Stimulated activated CD4-positive, alpha-beta T cell treated with anti-CD3 and anti-CD28 coated beads, Interleukin-1b, Interleukin-23, amount 100 ng/mL, for 24 hours (primary cell): ENCODE measurements at regions not wholly inside any gene's neighbourhood (a gene's known extent, or its start where the extent isn't known, plus 50 kb on each side); places are given as distances from the start of the nearest gene placed in this dataset.

Source experiments
- DNase-seq, 4 experiments: peaks; one replicate each; pipeline ENCODE4 v3.0.0-alpha.2; 2020; ENCODE audit warnings: low read depth in 4 of 4, low spot score in 1 of 4

DNA sequence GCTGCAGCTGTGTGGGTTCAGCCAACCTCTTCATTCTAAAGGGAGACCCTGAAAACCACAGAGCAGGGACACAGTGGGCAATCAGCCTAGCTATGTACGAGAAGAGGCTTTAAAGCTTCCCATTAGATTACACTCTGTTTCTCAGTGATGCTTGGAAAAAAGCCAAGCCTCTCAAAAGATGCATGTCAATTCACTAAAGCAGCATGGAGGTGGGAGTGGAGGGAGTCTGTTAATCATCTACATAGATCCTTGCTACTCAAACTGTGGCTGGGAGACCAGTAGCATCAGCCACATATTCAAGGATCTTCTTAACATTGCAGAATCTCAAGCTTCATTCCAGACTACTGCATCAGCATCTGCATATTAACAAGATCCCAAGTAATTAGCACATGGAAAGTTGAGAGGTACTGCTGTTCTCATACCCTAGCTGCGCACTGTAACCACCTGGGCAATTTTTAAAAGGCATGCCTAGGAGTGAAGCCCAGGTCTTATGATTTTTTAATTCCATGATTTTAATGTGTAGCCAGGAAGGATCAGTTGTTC, 305.9 kb downstream of the PMP22 start:
- DNase-seq, result no peak

DNA sequence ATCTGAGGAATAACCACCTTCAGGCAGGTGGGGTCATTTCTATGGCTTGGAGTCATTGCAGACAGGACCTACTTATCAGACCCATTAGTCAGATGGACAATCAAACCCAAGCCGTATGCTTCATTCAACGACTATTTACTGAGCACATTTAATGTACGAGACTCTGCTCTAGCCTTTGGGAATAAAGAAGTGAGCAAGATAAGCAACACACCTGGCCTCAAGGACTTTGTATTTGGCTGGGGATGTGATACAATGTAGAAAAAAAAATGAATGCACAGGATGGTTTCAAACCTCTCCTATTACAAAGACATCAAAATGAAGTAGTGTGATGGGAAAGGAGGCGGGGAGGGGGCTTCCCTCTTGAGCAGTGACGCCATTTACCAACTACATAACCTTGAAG, 311.7 kb downstream of the PMP22 start:
- DNase-seq, result no peak

DNA sequence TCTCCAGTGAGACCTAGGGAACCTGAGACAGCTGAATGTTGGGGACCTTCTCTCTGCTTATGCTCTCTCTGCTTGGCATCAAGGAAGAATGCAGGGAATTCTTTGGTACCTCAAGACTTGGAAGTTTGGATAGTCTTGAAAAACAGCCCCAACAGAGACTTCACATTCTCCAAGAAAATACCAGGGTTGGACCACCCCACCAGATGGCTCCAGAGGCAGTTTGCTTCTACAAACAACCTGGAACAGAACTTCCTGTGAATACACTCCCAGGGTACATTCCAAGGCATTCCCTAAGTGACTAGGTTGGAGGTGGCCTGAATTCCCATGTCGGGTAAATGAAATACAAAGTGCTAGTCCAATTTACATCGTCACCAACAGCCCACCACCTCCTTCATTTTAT, 314.4 kb downstream of the PMP22 start:
- DNase-seq, result no peak

DNA sequence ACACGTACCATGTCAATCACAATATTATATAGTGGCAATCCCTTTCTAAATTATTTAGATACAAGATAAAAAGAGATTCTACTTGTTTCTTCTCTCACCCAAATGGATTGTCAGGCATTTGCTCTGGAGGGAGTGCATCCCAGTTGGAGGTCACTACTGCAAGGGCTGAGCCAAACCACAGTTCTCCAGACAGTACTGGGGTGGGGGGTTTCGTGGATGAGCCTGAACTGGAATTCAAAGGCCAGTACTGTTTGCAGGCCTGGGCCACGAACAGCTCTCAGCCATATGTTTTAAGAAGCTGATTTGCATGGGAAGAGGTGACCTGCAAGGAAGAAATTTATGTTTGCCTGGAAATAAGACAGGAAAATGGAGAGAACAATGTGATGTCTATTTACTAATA, 314.9 kb downstream of the PMP22 start:
- no peak for DNase-seq

DNA sequence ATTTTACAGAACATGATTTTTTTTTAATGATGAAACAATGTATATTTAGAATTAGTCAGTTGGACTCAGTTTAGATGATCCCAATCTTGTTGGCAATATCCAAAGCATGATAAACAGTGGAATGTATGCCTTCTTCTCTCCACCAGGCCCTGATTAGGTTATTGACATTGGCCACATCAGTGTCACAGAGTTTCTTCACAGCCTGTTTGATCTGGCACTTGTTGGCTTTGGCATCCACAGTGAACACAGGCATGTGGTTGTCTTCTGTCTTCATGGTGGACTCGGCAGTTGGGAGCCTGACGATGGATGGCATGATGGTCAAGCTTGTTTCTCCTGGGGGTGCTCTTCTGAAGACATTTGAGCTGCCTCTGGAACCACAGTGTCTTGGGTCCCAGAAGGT, 317.5 kb downstream of the PMP22 start:
- no peak for DNase-seq

DNA sequence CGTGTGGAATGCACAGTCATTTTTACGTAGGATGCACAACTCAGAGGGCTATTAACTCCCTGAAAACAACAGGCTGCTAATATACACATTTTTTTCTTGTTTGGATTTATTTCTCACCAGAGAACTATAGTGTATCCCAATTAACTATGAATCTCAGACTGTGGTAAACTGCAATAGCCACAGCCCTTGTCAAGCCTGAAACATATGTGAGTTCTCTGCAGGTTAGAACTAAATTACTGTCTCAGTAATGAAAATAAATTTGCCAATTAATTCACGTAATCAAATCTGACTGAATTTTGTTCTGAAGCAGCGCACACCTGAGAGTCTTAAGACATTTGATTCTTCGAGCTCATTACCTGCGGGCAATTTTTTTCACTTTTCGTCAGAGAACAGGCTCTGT, 318.6 kb downstream of the PMP22 start:
- no peak for DNase-seq

DNA sequence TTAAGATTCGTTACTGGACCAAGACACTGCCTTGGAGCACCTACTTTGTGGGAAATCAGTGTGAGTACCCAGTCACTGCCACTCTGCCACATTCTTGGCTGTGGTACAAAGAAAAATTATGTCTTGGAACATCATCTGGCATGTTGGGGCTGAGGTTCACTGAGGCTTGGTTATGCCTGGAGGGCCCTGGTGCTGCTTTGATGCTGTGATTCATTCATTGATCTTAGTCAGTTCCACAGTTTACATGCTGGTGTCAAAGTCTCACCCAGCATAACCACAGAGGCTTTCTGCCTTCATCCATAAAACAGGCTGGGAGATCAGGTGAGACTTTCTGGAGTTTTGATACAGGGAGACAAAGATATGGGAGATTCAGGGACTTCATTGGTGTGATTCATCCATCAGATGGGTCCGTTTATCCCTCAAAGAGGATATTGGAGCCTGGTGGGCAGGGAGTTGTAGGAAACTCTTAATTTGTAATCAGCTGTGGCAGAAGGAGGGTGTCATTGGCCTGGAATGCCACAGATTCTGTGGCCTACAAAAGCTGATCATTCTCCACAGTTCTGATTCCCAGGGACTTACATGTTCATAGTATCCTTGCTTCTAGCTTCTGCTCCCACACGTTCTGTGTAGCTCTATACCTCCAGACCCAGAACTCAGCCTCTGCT, 322.5 kb downstream of the PMP22 start:
- no peak for DNase-seq

DNA sequence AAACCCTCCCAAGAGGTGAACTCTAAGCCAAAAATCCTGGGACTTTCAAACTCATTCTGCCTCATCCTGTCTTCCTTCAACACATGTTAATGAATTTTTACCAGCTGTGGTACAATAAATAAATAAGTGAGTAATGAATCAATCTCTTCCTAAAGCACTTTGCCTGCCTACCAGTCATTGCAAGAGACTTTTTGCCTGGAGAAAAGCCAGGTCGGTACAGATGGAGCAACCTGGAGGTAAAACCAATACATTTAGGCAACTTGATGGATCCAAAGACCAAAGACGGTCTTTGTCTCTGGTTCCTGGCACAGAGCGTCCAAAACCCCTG, 324.2 kb downstream of the PMP22 start:
- DNase-seq, result no peak

DNA sequence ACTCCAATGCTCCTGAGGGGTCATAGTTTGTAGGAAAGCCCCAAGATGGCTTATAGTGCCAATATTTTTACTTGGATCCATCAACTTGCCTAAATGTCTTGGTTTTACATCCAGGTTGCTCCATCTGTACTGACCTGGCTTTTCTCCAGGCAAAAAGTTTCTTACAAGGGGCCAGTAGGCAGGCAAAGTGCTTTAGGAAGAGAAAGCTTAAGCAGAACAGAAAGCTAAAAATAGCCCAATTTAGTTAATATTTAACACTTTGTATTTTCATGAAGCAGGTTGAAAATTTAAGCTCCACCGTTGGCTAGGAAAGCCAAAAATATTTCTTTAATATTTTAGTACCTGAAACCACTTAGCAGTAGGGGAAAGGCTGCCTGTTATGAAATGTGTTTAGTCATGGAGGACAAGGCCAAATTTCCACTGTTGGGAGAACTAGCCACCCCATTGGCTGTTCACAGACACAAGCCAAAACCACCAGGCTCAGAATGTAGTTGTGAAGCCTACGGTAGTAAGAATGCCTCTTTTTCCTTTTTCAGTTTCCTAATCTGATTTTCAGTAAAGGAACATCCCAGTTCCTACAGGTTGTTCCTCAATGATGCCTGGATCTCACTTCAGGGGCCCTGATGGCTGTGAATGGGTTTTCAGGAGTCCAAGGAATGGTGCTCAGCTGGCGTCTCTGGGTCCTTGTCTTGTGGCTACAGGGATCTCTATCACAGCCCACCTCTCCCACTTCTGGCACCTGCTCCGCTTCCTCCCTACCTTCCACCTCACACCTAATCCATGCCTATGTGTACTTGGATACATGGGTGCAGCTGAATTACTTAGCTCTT, 324.8 kb downstream of the PMP22 start:
- no peak for DNase-seq

DNA sequence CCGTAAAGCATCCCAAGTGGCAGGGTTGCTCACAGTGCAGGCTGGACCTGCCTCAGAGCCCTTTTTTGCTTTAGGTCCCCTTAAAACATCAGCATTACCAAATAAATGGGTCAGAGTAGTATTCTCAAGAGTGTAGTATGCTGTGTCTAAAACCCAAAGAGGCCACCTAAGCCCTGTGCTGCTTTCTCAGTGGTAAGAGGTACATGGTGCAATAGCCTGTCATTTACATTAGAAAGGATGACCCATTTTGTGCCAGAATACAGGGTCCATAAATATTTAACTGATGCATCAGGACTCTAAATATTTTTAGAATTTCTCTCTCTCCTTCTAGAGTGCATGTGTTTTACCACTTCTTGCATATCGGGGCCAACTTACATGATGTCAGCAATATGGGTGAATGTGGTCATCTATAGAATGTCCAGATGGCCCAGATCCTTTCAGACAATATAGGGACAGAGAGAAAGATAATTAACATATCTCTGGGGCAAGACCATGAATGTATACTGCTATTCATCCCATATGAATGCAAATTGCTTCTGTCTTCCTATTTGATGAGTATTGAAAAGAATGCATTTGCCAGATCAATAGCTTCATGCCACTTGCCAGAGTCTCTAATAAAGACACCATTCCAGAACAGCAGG, 329.2 kb downstream of the PMP22 start:
- no peak for DNase-seq

DNA sequence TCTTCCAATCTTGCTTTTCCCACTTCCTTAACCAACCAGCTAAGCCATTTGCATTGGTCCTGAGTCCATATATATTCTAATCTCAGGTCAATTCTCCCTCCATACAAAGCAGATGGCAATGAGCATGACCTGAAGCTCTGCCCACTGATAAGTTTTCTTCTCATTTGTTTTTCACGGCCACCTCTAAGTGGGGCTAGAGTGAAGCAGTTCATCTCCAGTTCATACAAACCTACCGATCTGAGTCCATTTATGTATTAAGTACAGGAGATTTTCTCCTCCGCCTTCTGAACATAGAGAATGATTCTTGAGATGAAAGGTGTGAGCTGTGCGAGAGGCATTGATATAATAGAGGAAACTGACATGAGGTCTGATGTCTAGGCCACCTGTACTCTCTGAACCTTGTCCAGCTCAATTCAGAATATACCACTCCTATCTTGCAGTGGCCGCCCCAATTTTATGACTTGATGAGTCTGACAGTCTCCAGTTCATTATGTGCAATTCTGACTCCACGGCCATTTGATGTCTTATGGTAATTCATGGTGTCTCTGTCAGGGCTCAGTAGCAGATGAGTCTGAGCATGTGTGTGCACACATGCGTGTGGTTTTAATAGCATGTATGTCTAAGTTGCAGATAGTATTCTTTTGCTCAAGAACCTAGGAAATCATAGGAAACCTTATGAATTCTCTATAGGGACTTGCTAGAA, 329.8 kb downstream of the PMP22 start:
- no peak for DNase-seq

DNA sequence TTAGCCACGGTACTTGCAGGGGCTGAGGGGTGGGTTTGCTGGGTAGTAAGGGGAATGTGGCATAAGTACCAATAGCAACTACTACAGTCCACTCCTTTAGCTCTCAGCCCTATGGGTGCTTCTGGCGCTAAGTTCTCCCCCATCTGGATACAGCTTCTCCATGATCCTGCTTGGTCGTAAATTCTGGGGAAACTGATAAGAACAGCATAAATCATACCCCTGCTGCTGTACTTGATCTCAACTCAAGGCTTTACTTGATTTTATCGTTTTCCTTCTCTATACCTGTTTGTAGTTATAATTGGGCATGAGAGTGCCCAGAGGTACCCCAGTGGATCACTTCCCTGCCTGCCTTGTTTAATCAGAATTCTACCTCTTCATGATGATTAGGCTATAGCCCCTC, 331.4 kb downstream of the PMP22 start:
- no peak for DNase-seq

DNA sequence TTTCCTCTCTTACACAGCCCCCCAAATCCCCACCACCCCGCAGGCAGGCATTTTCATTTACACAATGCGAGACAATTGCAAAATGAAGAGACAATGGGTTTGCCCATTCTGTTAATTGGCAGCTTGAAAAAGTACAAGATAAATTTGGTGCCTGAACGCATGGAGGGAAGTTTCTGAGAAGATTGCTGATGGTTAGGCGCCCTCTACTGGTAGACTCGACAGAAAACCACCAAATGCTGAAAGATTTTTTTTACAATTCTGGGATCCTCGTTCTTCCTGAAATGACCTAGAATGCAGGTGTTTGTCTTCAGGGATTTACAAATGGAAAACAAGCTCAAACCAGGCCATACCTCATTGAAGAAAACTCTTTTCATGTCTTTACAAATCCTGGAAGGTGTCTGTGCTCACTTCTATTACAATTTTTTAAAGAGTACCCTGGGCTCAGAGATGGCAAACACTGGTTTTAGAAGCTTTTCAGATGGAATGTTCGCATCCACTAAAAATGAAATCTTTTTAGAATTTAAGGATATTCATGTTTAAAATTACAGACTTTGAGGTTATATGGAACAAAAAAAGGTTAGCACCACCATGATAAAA, 338.5 kb downstream of the PMP22 start:
- peak; percentile 13 to 39 (median 22) for DNase-seq

DNA sequence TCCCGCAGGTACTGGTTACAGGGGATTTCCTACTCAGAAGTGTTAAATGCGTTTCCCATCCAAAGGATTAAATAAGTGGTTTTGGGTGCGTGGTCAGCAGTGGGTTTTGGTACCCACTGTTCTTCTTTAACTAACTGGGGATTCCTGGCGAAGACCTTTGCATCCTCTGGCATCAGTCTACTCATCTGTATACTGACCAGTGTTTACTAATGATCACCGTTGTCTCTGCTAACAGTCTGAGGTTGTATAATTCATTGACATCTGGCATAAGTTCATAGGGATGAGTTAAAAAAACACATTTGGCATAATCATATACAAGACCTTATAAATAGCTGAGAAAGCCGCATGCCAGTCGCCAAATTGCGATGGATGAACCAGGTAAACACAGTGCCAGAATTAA, 339.1 kb downstream of the PMP22 start:
- no peak for DNase-seq

DNA sequence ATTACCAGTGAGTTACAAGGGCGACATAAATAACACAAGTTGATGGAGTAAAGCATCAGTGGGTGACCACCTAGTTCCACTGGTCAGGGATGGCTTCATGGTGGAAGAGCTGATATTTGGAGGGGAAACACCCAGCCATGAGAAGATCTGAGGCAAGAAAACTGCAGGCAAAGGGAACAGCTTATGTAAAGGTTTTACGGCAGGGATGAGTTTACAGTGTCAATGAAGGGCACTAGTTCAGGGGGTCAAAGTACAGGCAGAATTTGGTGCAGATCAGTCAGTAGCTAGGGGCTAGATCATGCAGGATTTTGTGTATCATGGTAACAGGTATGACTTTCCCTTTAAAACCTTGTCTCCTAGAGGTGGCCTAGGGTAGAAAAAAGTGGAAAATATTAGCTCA, 339.6 kb downstream of the PMP22 start:
- no peak for DNase-seq

DNA sequence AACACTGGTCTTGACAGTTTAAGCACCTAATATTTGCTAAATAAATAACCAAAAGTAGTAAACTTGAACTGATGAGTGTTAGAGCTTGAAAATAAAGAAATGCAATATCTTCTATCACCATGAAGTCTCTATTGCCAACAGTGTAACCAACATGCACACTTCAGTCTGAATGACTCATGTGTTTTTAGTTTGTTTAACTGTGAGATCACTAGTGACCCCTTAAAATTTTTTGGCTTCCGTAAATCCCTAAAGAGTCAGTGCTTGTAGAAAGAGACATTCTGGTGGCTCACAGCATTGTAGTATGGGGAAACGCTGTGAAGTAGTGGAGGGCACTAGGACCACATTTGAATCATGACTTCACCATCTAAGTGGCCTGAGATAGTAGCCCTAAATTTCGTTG, 341.1 kb downstream of the PMP22 start:
- no peak for DNase-seq

DNA sequence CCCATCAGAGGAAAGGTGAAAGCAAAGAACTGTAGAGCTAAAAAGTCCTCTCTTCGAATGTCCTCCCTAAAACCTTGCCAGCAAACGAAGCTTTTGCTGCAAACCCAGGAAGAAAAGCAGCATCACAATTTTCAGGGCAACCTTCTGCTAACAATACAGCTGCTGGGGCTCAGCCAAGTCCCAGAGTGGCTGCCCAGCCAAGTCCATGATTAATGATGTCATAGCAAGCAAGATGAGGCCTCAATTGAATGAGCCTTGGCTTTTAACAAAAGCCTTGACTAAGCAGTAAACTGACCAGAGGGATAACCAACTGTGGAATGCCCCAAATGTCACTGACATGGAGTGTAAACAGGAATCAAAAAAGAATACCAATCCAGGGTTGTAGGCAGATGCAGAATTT, 342.7 kb downstream of the PMP22 start:
- DNase-seq, result no peak

DNA sequence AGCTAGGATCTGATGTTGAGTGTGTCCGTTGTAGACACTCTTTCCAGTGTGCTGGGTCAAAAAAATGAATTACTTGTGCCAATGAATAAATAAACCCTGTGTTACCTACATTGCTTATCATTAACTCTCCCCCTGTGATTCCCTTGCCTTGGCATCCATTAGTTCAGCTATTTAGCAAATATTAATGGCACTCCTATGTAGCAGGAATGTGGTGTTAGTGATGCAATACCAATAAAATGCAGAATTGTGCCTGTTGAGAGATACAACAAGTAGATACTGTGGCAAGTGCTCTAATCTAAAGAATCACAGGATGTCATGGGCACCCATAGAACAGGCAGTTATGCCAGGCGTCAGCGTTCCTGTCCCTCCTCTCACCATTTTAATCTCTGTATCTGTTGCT, 343.2 kb downstream of the PMP22 start:
- DNase-seq, result no peak

DNA sequence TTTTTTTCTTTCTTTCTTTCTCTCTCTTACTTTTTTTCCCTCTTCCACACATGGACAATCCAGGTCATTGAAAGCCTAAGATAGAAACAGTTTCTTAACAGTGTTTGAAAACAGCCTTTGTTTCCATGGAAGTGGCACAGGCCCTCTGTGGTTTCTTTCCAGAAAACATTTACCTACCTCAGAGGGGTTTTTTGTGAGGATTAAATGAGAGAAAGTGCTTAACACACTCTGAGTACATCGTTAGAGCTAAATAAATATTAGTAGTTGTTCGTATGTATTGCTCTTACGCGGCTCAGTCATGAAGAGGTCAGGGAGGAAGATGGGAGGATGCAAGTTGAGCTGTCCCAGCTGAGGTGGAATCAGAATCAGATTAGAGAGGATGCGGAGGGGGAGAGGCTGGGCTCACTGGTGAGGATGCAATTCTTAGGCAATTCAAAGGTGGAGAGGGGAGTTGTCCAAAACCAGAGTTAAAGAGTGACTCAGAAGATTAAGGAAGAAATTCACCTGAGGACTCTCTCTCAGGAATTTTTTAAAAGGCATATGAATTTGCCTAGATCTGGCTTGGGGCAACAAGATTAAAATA, 345.4 kb downstream of the PMP22 start:
- no peak for DNase-seq

DNA sequence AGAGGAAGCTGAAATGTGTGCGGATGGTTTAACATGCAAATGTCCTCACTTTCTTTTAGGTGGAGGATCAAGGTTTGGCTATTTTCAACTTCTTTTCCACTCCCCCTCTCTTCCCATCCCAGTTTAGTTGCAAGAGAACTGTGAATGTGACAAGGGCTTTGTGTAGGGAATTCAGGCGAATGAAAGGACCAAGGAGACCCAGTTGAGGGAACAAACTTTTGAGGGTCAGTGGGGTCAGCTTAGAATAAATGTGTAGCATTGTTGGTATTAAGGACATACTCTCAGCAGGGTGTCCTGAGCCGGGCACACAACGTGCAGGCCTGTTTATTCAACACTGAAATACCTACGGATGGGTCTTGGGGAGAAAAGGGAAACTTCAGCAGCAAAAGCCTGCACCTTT, 346.0 kb downstream of the PMP22 start:
- no peak for DNase-seq

DNA sequence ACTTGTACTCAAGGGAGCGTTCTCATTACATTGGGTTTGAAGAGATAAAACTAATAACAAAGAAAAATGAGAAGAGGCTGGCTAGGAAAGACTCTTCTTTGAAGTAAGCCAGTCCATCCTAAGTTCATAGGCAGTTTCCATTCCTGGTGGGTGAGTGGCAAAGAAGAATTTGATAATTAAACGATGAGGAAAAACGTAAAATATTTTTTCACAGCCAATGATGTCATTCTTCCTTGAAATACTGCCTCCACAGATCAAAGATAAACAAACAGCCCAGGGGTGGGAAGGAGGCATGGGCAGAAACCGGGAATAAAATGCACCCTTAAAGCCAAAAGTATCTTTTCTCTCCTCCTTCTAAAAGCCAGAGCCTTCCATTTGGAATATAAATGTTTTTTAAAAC, 346.6 kb downstream of the PMP22 start:
- DNase-seq, result no peak
